Skin epidermis (tissue), 12 donors: ENCODE measurements at regions not wholly inside any gene's neighbourhood (a gene's known extent, or its start where the extent isn't known, plus 50 kb on each side); places are given as distances from the start of the nearest gene placed in this dataset.
"Not testable (repeated sequence)": the region's sequence is repeated elsewhere in the genome, so short reads cannot be mapped to it uniquely, and the experiment has no call there.

Experiments
- H3K27ac ChIP-seq, 21 experiments: fragments of 200-600 bp; sonication (generic) in 11 of 21; one replicate each; pipeline ENCODE4 v1.5.0; 2020; ENCODE audit warnings: mild to moderate bottlenecking in 3 of 21, inconsistent platforms in 2 of 21, moderate library complexity in 2 of 21
- H3K4me3 ChIP-seq, 7 experiments: fragments of 200-600 bp; sonication (generic) in 2 of 7; one replicate each; pipeline ENCODE4 v1.5.0; 2020; ENCODE audit warnings: inconsistent platforms in 2 of 7, mild to moderate bottlenecking in 2 of 7, moderate library complexity in 1 of 7

DNA sequence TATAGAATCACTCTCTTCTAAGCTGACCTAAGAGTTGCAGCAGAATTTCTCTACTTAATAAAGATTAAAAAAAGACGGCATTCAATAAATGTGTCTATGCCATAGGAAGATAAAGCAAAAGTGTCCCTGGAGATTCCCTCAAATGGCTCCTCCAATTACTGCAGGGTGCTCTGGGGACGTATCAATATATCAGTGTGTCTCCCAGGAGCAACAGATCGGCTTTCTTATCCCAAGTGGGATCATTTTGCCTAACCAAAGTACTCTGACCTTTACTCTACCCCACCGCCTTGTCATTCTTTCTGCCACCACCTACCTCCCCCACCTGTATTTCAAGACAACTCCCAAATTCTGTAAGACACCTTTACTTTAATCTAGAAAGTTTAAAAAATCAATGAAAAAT lies 202.0 kb upstream of the SEMA3C start:
- H3K27ac ChIP-seq: no peak overlapping the region
- H3K4me3 ChIP-seq: no peak overlapping the region

DNA sequence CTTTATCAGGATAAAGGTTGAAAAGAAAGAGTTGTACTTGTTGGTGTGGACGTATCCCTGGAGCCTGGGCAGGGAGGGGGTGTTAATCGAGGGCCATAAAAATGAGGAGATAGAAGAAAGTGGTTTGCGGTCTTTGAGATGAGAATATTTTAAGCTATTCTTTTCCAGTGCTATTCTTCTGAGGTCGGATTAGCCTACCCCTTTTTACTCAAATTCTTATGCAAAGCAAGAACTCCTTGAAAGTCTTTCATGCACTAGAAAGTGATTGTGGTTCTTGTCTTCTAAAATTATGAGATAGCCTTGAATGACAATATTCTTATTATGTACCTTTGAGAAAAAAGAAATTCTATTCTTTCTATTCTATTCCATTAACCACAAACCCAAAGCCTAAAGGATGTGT lies 201.3 kb upstream of the SEMA3C start:
- no peak overlapping the region for H3K4me3 ChIP-seq
- no peak overlapping the region for H3K27ac ChIP-seq

DNA sequence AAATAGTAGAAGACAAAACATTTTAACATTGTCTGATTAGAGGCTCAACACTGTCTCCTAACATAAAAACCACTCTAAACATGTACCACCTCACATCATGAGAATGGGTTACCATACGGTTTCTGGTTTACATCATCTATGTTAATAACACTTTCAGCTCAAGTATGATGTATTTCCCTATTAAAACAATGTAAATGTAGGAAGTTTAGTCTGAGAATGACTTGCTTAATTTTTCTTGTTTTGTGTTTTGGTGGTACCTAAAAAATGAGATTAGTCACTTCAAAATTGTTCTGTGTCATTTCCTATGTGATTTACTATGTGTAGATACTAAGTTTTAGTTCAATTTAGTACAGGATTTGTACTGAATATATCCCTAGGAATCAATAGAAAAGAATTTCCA lies 195.8 kb upstream of the SEMA3C start:
- H3K4me3 ChIP-seq: no peak overlapping the region

DNA sequence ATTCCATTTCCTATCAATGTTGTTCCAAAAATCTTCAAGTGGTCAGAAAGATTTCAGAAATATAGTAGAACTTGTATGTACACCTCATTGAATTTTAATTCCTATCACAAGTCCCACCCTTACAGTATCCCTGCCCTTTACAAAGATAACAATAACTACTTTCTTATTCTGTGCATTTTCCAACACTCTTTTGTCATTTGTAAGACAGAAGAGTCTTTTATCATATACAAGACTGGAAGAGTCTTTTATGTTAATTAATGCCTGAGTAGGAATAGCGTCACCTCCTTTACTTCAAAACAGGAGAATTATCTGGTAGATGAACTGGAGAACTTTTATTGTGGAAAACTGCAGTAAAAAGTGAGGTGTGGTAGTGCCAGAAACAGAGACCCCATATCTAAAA lies 193.9 kb upstream of the SEMA3C start:
- Histone ChIP-seq H3K27ac (no peak overlapping the region), H3K4me3 (no peak overlapping the region)

More for the DNA sequence above, 195.8 kb upstream of the SEMA3C start:
- no peak overlapping the region for H3K27ac ChIP-seq

DNA sequence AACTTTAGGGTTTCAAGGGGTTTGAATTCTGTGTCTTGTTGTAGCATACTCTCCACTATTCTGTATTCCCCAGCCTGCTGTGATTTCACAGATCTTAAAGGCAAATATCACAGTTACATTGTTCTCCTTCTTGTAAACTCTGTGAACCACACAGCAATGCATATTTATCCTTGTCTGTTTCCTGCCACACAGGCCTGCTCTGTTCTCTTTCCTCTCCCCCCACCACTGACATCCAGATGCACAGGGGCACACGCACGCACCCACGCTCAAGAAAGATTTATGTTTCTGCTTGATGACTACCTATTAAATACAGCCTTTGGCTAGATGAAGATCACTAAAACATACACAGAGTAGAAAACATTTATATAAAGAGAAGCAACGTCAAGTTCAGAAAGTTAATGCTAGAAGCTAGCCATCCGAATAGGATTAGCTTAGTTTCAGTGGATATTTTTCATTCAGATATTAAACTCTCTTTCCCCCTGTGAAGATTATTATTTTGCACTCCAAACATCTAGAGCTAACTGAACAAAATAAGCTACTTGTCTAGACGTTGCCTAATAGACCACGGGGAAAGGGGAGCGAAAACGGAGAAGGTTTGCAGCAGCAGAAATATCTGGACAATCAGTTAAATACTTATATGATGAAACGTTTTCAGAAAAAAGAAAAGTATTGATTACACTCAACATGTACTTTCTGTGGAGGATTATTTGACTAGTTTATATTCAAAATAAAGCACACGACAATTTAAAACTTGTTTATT lies 193.1 kb upstream of the SEMA3C start:
- Histone ChIP-seq H3K27ac (no peak overlapping the region), H3K4me3 (no peak overlapping the region)

DNA sequence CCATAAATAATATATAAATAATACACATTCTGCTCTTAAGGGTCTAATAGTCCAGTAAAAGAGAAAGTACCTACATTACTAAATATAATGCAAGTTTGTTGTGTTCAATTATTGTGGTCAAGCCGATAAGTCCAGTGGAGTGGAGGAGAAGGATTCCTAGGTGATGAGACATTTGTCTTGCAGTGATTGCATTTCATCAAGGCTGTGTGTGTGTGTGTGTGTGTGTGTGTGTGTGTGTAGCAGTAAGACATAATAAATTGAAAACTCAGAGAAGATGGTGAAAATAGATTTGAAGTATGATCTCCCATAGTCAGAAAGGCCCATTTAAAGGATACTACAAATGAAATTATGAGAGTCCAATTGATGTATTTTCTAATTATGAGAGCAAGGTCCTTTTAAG lies 192.5 kb upstream of the SEMA3C start:
- no peak overlapping the region for H3K27ac ChIP-seq

DNA sequence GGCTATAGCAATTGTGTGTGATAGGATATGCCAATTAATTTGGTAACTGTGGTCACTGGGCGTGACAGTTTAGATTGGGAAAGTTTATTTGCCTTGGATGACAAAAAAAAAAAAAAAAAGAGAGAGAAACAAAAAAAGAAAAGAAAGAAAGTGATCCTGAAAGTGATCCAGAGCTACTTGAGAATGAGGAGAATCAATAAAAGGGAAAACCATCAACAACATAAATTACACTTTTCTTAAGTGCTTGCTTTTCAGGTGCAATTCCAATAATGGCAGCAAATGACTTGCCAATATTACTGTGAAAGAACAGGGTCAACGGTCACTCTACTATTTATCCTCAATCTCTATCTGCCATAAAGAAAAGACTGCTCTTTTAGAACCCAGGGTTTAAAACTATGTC lies 191.8 kb upstream of the SEMA3C start:
- H3K27ac ChIP-seq: no peak overlapping the region
- no peak overlapping the region for H3K4me3 ChIP-seq

More for the DNA sequence above, 192.5 kb upstream of the SEMA3C start:
- no peak overlapping the region for H3K4me3 ChIP-seq

DNA sequence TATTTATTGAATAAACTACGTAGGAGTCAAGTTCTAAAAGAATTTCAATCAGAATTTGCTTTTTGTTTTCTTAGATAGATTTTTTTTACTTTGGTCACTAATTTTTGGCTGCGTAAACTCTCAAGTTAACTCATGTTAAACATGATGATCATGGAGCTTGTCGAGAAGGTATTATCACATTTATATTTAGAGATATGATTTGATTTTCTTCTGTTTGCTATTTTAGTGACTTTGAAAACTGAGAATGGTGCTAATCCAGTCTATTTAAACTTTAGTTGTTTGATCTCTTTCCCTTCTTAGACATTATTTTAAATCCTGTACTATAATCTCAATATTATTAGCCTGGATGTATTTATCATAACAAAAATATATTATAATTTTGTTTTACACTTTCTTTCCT lies 179.4 kb upstream of the SEMA3C start:
- Histone ChIP-seq H3K4me3 (no peak overlapping the region), H3K27ac (no peak overlapping the region)

DNA sequence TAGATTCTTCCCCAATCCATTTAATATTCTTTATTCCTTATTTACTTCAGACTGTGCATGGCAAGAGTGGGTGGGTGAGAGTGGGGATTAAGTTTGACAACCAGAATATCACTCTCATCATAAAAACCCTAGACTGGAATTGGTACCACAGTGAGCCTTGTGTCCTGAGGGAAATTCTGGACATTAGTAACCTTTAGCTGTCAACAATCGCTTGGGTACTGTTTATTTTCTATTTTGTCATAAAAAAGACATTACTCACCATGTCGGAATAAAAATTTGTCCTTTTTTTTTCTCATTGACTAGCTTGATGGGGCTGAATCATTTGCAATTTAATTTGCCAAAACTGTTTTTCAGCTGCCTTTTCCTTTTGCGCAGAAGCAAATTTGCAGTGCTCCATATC lies 176.1 kb upstream of the SEMA3C start:
- Histone ChIP-seq H3K4me3 (no peak overlapping the region), H3K27ac (no peak overlapping the region)

DNA sequence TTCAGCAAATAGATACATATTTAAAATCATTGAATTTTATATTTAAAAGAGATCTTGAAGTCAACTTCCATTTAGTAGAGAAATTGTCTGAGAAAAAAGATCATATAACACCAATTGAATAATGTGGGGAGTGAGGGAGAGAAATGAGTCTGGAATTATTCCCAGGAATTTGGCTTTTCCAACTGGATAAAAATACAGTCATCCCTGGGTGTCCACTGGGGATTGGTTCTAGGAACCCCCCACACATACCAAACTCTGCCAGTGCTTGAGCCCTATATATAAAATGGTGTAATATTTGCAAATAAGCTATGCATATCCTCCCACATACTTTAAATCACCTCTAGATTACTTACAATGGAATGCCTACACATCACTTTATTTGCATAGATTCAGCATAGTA lies 162.8 kb upstream of the SEMA3C start:
- Histone ChIP-seq H3K4me3 (no peak overlapping the region), H3K27ac (no peak overlapping the region)

DNA sequence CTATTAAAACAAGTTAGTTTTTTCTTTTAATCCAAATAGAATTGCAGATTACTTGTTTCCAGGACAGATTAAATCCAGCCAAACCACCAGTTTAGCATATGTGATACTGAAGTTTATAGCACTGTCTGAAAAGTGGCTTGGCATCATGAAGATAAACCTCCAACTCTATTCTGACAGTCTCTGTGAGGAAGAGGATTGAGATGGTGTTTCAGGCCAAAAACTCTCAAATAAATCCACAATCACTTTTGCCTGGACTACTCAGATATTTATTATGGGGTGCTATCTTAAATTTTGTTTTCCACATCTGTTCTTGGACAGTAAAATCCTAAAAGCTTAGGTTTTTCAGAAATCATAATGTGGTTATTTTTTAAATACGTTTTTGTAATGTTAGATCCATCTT lies 161.7 kb upstream of the SEMA3C start:
- no peak overlapping the region for H3K4me3 ChIP-seq
- no peak overlapping the region for H3K27ac ChIP-seq

DNA sequence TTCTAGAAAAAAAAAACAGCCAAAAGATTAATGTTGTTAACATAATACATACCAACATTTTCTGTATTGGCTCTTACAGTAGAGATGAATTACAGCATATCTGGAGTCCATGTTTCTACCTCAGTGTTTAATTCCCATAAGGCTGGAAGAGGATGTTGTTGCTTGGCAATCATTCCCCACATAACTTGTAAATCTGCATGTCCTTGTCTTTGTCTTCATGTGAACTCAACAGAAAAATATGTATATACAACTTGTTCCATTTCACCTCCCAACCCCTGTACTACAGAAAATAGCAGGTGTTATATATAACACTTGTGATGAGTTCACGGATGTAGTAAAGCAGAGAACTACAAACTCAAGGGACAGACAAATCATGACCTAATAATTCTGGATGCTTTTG lies 160.9 kb upstream of the SEMA3C start:
- H3K27ac ChIP-seq: no peak overlapping the region

DNA sequence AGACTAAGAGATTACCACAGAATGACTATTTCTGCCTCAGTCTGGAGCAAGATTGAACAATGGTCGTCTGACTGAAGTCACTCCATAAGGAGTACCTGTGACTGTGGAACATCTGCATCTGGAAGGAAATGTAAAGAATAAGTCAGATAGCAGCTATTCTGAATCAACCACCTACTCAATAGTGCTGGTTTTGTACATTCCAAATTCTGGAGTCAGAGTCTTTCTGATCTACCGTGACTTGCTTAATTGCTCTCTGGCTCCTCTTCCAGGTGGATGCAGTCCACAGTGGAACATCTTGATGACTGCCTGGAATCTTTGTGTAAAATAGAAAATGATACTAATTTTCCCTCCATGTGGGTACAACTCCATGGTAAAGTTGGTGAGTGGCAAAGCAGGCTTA lies 156.3 kb upstream of the SEMA3C start:
- H3K27ac ChIP-seq: peak overlapping the region in 9 of 21 experiments; percentile 11 to 63 (median 39)
- no peak overlapping the region for H3K4me3 ChIP-seq

More for the DNA sequence above, 160.9 kb upstream of the SEMA3C start:
- H3K4me3 ChIP-seq: no peak overlapping the region

DNA sequence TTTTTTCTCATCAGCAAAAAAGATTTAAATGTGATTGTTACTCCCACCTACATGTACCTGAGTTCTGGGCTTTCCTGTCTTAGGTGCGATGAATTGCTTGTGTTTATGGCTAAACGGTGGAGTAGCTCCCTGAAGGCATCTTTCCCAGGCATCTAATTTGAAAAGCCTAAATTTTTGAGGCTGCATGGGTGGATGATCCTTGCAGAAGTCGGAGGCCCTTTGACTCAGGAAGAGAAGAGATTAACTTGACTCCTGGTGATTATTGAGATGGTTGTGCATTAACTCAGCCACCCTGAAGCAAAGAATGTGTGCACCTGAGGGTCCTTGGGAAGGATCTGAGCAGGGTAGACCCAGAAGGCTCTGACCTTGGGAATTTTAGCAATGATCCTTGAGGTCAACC lies 155.6 kb upstream of the SEMA3C start:
- no peak overlapping the region for H3K4me3 ChIP-seq
- peak overlapping the region in 8 of 21 experiments; percentile 17 to 63 (median 41) for H3K27ac ChIP-seq

DNA sequence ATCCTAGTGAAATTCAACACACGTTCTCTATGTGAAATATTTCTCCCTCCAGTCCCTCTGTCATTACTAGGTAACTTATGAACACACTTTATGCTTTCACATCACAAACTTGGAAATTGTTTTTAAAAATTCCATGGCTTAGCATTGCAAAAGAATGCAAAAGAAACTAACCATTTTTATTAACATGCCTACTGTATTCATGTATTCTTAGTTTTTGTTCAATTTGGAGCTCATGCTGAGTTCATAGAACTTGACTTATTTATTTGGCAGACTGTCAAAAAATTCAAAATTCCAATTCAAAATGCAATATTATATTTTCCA lies 155.0 kb upstream of the SEMA3C start:
- no peak overlapping the region for H3K4me3 ChIP-seq
- peak overlapping the region in 6 of 21 experiments; percentile 18 to 63 (median 50) for H3K27ac ChIP-seq

DNA sequence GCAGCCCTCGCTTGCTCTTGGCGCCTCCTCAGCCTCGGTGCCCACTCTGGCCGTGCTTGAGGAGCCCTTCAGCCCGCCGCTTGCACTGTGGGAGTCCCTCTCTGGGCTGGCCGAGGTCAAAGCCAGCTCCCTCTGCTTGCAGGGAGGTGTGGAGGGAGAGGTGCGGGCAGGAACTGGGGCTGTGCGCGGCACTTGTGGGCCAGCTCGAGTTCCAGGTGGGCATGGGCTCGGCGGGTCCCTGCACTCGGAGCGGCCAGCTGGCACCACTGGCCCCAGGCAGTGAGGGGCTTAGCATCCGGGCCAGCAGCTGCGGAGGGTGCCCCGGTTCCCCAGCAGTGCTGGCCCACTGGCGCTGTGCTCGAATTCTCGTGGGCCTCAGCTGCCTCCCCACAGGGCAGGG lies 152.1 kb upstream of the SEMA3C start:
- H3K4me3 ChIP-seq: no peak overlapping the region
- no peak overlapping the region for H3K27ac ChIP-seq

DNA sequence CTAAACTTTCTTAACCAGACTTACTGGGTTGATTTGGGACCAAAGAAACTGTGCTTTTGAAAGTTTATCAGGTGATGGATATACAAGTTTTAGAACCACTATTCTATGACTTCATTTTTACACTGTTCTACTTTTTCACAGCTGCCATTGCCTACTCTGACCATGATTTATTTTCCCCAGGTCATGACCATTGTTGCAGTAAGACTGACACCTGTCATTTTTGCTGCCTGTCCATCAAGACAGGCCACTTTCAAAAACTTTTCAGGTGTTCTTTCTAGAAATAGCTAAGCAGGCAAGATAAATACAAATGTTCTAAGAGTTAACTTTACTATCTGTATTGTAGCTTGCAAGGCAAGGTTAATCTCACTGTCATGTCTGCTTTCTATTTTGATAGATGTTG lies 147.9 kb upstream of the SEMA3C start:
- H3K27ac ChIP-seq: no peak overlapping the region
- H3K4me3 ChIP-seq: no peak overlapping the region

DNA sequence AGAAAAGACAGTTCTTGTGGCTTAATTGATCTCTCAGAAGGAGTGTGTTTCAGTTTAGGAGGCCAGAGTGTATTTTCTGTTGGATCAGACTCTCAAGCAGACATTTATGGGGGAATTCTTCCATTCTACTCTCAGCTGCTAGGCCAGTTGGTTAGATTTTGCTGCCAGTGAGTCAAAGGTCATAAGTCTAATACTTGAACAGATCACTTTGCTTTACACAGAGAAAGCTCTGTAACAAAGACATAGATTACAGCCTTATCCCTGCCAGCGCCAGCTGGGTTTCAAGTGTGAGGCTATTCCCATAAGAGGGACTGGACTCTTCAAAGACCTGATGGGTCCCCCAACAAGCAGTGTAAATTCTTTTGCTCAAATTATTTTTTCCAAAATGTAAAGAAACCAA lies 145.6 kb upstream of the SEMA3C start:
- Histone ChIP-seq H3K4me3 (no peak overlapping the region), H3K27ac (peak overlapping the region in 2 of 21 experiments; percentile 6 to 27)

DNA sequence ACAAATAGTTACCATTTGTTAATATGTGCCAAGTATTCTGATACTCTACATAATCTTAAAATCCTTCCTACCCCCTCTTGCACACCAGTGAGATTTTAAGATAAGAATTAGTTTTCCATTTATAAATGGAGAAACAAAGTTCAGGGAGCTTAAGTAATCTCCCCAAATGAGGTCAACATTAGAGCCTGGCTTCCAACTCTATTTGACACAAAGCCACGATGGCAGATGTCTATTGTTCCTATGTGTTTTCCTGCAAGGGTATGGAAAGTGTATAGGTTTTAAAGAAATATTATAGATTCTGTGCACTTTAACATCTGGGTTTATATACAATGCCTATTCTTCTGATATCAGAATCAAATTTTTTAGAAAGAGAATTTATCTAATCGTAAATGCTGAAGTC lies 143.9 kb upstream of the SEMA3C start:
- H3K27ac ChIP-seq: peak overlapping the region in 2 of 21 experiments; percentile 1 to 31

DNA sequence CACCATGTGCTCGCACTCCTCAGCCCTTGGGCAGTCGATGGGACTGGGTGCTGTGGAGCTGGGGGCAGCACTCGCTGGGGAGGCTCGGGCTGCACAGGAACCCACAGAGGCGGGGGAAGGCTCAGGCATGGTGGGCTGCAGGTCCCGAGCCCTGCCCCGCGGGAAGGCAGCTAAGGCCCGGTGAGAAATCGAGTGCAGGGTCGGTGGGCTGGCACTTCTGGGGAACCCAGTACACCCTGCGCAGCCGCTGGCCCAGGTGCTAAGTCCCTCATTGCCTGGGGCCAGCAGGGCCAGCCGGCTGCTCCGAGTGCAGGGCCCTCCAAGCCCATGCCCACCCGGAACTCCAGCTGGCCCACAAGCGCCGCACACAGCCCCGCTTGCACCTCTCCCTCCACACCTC lies 138.6 kb upstream of the SEMA3C start:
- not testable (repeated sequence) for H3K4me3 ChIP-seq

More for the DNA sequence above, 143.9 kb upstream of the SEMA3C start:
- H3K4me3 ChIP-seq: no peak overlapping the region

DNA sequence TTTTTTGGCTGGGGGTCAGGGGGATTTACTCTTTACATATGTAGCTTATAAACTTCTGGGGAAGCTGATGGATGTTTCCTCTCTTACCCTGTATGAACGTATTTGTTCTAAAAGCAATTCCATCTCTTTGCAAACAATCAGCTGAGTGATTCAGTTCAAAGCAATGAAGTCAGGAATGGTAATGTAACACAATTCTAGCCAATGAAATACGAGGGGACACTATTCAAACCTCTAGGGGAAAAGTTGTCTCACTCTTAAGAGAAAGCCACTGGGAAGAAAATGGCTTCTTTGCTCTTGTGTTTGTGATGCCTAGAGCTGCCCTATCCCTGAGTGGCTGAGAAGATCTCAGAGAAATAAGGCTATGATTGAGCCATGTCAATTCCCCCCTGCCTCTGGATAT lies 134.8 kb upstream of the SEMA3C start:
- H3K4me3 ChIP-seq: no peak overlapping the region
- no peak overlapping the region for H3K27ac ChIP-seq

More for the DNA sequence above, 138.6 kb upstream of the SEMA3C start:
- not testable (repeated sequence) for H3K27ac ChIP-seq

DNA sequence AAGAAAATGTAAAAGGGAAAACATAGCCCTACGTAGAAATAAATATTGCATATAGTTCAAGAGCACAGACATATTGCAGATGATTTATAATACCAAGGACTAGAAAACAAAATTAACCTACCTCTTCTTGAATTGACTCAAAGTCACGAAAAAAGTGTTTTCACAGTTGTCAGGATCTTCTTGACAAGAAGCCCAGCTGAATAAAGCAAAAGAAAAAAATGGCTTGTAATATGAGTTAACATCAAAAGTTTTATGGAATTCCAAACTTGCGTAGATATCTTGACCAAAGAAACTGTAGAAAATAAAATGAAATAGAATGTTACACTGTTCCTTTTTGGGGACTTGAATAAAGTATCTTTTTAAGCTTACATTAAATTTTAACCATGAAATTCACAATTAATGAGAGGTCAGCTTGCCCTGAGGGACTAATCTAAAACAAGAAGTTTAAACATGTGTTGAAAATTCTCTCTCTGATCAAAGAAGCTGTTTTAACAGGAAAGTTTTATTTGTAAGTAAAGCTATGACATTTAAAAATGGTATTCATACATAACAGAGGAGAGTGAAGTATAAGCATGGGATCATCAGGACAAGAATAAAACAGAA lies 133.1 kb upstream of the SEMA3C start:
- Histone ChIP-seq H3K27ac (no peak overlapping the region), H3K4me3 (no peak overlapping the region)
